Effector memory CD4-positive, alpha-beta T cell (primary cell): ENCODE measurements at regions not wholly inside any gene's neighbourhood (a gene's known extent, or its start where the extent isn't known, plus 50 kb on each side); places are given as distances from the start of the nearest gene placed in this dataset.
"Not testable (repeated sequence)": the region's sequence is repeated elsewhere in the genome, so short reads cannot be mapped to it uniquely, and the experiment has no call there.

Source experiments
- DNase-seq, 3 donors: peaks; one replicate each; pipeline ENCODE4 v3.0.0-alpha.2; 2020
- H3K27ac ChIP-seq: 2 replicates; pipeline ENCODE4 v1.7.0; 2013; ENCODE audit warnings: mild to moderate bottlenecking, low read length, moderate library complexity; ENCODE audit not compliant: insufficient read depth, poor library complexity, severe bottlenecking
- H3K27me3 ChIP-seq: replicated peaks from 2 replicates; pipeline ENCODE4 v1.7.0; 2013; ENCODE audit warnings: mild to moderate bottlenecking, low read length; ENCODE audit not compliant: insufficient read depth, control insufficient read depth, poor library complexity, severe bottlenecking
- H3K36me3 ChIP-seq: 2 replicates; pipeline ENCODE4 v1.7.0; 2013; ENCODE audit warnings: mild to moderate bottlenecking, low read length, moderate library complexity; ENCODE audit not compliant: control insufficient read depth, insufficient read depth
- H3K4me1 ChIP-seq: 2 replicates; pipeline ENCODE4 v1.7.0; 2013; ENCODE audit warnings: low read length, mild to moderate bottlenecking; ENCODE audit not compliant: control insufficient read depth, insufficient read depth, poor library complexity, severe bottlenecking
- H3K4me3 ChIP-seq: 2 replicates; pipeline ENCODE4 v1.7.0; 2013; ENCODE audit warnings: low read length, low read depth, mild to moderate bottlenecking; ENCODE audit not compliant: insufficient read depth, poor library complexity, severe bottlenecking
- H3K9me3 ChIP-seq: 2 replicates; pipeline ENCODE4 v1.7.0; 2013; ENCODE audit warnings: mild to moderate bottlenecking, low read length, moderate library complexity; ENCODE audit not compliant: control insufficient read depth

DNA sequence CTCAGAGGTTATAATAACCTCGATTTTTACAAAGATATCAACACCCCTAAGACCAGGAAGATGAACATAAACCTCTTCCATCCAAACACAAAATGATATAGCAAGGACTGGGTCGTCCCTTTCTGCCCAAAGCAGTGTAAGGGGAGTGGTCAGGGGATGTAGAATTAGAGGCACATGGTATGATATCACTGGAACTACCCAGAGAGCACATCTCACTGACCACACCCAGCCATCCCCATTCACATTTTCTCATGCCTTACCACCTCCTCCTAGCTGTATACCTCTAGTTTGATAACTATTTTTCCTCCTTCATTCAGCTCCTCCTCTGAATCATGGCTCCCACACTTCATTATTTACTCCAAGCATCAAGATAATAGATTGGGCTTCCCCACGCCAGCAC is 152.6 kb downstream of the COPS8 start:
- Histone ChIP-seq H3K4me3 (no peak overlapping the region), H3K27ac (no peak overlapping the region), H3K36me3 (no peaks in the 10 kb centered on the region), H3K4me1 (no peaks in the 10 kb centered on the region), H3K9me3 (no peaks in the 10 kb centered on the region), H3K27me3 (no peaks in the 10 kb centered on the region)
- no peak for DNase-seq

DNA sequence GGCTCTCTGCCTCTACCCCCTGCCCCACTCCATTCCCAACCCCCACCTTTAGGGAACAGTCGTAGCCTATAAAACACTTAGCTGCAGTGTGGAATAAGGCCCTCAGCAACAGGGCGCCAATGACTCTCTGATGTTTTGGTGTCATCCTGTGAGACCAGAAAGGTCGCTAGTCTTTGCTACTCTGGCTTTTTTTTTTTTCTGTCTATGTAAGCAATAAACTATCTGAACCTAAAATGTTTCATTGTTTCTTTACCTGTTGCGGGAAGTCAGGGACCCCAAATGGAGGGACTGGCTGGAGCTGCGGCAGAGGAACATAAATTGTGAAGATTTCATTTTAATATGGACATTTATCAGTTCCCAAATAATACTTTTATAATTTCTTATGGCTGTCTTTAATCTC is 154.6 kb downstream of the COPS8 start:
- no peaks in the 10 kb centered on the region for H3K27me3 ChIP-seq
- no peaks in the 10 kb centered on the region for H3K36me3 ChIP-seq
- no peak overlapping the region for H3K4me3 ChIP-seq
- DNase-seq: no peak
- no peak overlapping the region for H3K27ac ChIP-seq
- no peaks in the 10 kb centered on the region for H3K4me1 ChIP-seq
- H3K9me3 ChIP-seq: no peaks in the 10 kb centered on the region

DNA sequence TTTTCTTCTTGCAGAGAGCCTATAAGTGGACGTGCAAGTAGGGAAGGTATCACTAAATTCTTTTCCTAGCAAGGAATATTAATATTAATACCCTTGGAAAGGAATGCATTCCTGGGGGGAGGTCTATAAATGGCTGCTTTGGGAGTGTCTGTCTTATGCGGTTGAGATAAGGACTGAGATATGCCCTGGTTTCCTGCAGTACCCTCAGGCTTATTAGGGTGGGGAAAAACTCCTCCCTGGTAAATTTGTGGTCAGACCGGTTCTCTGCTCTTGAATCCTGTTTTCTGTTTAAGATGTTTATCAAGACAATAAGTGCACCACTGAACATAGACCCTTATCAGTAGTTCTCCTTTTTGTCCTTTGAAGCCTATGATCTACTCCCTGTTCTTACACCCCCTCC is 155.2 kb downstream of the COPS8 start:
- H3K4me3 ChIP-seq, DNase-seq, H3K27ac ChIP-seq, H3K4me1 ChIP-seq, H3K27me3 ChIP-seq, H3K9me3 ChIP-seq, H3K36me3 ChIP-seq: not testable (repeated sequence)

DNA sequence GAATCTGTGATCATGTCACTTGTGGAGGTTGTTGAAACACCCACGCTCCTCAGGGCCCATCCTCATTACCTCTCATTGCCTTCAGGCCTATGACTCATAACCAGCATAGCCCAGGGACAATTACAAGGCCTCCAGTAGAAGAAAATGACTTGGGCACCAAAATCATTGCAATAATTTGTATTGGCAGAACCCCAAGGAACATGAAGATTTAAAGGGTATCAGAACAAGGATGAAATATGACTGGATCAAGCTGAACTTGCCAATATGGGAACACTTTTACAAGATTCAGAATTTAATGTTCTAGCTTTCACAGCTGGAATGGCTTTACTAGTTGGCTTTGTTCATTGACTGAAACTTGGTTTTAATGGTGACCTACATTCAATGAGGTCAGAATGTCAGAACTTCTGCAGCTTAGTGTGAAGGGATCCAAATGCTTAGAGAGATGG is 156.4 kb downstream of the COPS8 start:
- H3K36me3 ChIP-seq: no peaks in the 10 kb centered on the region
- DNase-seq: no peak
- no peak overlapping the region for H3K4me3 ChIP-seq
- H3K27me3 ChIP-seq: no peaks in the 10 kb centered on the region
- no peaks in the 10 kb centered on the region for H3K4me1 ChIP-seq
- no peaks in the 10 kb centered on the region for H3K9me3 ChIP-seq
- no peak overlapping the region for H3K27ac ChIP-seq

DNA sequence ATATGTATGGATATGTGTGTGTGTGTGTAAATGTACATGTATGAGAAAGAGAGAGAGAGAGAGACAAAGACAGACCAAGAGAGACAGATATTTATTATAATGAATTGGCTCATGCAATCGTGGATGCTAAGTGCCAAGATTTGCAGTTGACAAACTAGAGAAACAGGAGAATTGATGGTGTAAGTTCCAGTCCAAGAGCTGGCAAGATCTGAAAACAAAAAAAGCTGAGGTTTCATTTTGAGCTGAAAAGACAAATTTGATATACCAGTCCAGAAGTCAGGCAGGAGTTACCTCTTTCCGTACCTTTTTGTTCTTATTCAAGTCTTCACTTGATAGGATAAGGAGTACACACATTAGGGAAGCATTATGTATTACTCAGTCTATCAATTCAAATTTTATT is 157.8 kb downstream of the COPS8 start:
- H3K36me3 ChIP-seq: no peaks in the 10 kb centered on the region
- H3K27ac ChIP-seq: no peak overlapping the region
- H3K4me3 ChIP-seq: no peak overlapping the region
- no peaks in the 10 kb centered on the region for H3K27me3 ChIP-seq
- H3K9me3 ChIP-seq: no peaks in the 10 kb centered on the region
- H3K4me1 ChIP-seq: no peaks in the 10 kb centered on the region
- no peak for DNase-seq

DNA sequence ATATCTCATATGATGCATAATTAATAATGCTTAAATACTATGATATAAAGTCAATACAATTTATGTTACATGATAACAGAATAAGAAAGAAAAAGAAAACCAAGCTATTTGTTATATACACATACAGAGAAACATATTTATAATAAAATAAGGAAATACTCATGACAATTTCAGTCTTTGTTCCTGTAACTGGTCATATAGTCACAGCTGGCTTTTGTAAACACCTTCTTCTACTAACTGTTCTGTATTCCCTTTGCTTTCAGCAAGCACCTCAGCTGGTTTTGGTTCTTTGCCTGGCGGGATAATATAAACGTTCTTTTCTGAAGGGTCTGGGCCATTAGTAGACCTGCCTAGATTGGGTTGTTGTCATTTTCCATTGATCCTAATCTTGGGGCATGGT is 158.5 kb downstream of the COPS8 start:
- H3K4me3 ChIP-seq: no peak overlapping the region
- no peaks in the 10 kb centered on the region for H3K27me3 ChIP-seq
- no peak for DNase-seq
- no peaks in the 10 kb centered on the region for H3K36me3 ChIP-seq
- H3K27ac ChIP-seq: no peak overlapping the region
- H3K9me3 ChIP-seq: no peaks in the 10 kb centered on the region
- no peaks in the 10 kb centered on the region for H3K4me1 ChIP-seq

DNA sequence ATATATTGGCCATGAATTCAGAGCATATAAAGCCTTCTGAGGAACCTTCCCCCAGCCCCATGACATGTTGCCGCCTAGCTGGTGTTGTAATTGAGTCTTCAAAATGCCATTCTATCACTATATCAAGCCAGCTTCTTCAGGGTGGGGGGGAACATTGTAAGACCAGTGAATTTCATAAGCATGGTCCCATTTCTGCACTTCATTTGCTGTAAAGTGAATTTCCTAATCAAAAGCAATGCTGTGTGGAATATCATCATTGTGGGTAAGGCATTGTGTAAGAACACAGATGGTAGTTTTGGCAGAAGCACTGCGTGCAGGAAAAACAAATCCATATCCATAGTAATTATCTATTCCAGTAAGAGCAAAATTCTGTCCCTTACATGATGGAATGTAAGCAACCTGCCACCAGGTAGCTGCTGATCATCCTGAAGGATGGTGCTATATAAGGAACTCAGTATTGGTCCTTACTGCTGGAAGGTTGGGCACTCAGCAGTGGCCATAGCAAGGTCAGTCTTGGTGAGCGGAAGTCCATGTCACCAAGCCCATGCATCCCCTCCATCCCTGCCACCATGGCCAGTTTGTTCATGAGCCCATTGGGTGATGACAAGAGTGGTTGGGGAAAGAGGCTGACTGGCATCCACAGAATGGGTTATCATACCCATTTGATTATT is 159.4 kb downstream of the COPS8 start:
- Histone ChIP-seq H3K27ac (no peak overlapping the region), H3K4me3 (no peak overlapping the region), H3K9me3 (no peaks in the 10 kb centered on the region), H3K4me1 (no peaks in the 10 kb centered on the region), H3K36me3 (no peaks in the 10 kb centered on the region), H3K27me3 (no peaks in the 10 kb centered on the region)
- DNase-seq: no peak

DNA sequence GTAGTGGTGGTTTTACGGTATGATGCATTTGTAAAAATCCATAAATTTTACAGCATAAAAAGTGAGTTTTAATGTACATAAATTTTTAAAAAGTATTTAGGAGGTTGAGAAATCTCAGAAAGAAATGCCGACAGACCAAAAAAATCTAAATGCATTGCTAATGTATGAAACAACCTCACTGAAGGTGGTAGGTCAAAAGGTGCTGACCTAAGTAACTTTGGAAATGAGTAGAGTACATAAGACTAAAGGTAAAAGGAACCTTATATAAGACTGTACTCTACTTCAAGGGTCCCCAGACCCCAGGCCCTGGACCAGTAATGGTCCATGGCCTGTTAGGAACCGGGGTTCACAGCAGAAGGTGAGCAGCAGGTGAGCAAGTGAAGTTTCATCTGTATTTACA is 163.4 kb downstream of the COL6A3 start:
- DNase-seq: no peak
- Histone ChIP-seq H3K36me3 (no peaks in the 10 kb centered on the region), H3K4me3 (no peak overlapping the region)

DNA sequence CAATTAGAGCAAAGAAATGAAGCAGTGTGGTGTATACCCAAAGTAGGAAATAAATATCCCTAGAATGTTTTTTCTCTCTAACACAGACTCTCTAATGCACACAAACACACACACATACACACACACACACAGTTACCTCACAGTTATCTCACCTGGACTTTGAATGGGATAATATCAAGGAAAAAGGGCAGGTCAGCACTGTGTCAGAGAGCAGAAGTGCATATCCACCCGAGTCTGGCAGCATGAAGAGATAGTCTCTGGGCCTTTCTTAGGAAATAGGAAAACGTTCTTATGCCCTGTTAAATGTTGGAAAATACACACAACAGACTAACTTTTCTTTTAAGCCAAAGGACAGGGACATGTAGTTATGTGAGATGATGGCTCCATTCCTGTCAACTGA is 162.0 kb downstream of the COL6A3 start:
- no peak overlapping the region for H3K4me3 ChIP-seq
- H3K27ac ChIP-seq: no peak overlapping the region
- H3K9me3 ChIP-seq: no peaks in the 10 kb centered on the region
- H3K36me3 ChIP-seq: no peaks in the 10 kb centered on the region
- no peaks in the 10 kb centered on the region for H3K4me1 ChIP-seq
- no peaks in the 10 kb centered on the region for H3K27me3 ChIP-seq
- no peak for DNase-seq

More for the DNA sequence above, 163.4 kb downstream of the COL6A3 start:
- H3K27me3 ChIP-seq: no peaks in the 10 kb centered on the region
- no peaks in the 10 kb centered on the region for H3K9me3 ChIP-seq
- H3K27ac ChIP-seq: no peak overlapping the region
- no peaks in the 10 kb centered on the region for H3K4me1 ChIP-seq

DNA sequence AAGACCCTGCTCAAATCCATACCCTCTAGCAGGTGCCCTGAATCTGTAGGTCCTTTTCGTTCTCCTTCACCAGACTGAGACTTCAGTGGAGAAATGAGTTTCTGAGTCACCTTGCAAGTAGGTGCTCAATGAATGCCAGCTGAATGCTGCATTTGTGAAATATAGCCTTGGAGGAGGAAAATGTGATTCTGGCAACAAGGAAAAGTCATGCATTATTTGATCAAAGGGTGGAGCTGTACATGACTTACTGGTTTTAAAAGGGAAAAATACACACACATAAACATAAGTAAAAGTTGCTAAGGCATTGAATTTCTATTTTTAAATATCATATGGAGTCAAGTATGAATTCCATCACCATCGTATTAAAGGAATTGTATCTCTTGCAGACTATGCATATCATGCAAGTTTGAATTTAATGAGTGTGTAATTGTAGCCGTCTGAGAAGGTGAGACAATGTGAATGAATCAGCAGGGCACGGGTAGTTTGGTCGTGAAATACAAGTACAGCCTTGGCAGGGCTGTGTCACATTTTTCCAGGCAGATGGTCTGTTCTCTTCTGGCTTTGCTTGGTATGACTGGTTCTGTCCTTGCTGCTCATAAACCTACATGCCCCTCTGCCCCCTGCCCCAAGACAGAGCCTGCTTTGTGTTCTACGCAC is 160.8 kb downstream of the COL6A3 start:
- Histone ChIP-seq H3K27me3 (no peaks in the 10 kb centered on the region), H3K36me3 (no peaks in the 10 kb centered on the region), H3K4me3 (no peak overlapping the region), H3K4me1 (no peaks in the 10 kb centered on the region), H3K9me3 (no peaks in the 10 kb centered on the region), H3K27ac (no peak overlapping the region)
- DNase-seq: no peak
